GM12878 (cell line): ENCODE measurements at regions not wholly inside any gene's neighbourhood (a gene's known extent, or its start where the extent isn't known, plus 50 kb on each side); places are given as distances from the start of the nearest gene placed in this dataset.
"Not testable (repeated sequence)": the region's sequence is repeated elsewhere in the genome, so short reads cannot be mapped to it uniquely, and the experiment has no call there.

Source experiments
- ATAC-seq: fragments of 200-7000 bp; cut with Tn5 transposase; 3 replicates; pipeline ENCODE4 v1.9.1; 2020; ENCODE audit warnings: mild to moderate bottlenecking, moderate library complexity
- BruUV-seq: library from RNA; stranded (reverse); fragments of 400-500 nt; replicated peaks from 2 replicates; lab custom pipeline; 2021; lab: Mats Ljungman, UMichigan
- CTCF ChIA-PET: fragments of 300-600 bp; sonication (Branson Sonifier 250); formaldehyde crosslinking; extraction: SDS; loops from one replicate; lab custom pipeline; 2021; ENCODE audit warnings: inconsistent platforms; lab: Yijun Ruan, JAX
- POLR2A ChIA-PET: fragments of 350-600 bp; formaldehyde crosslinking; extraction: SDS; loops from one replicate; lab custom pipeline; 2021; ENCODE audit warnings: inconsistent platforms; lab: Charles Lee
- RAD21 ChIA-PET: fragments of 300-600 bp; sonication (Branson Sonifier 250); formaldehyde crosslinking; loops from one replicate; lab custom pipeline; 2023; ENCODE audit warnings: antibody characterized with exemption; ENCODE audit not compliant: unreplicated experiment; lab: Charles Lee
- SMC1A ChIA-PET: fragments of 300-600 bp; sonication (Branson Sonifier 250); formaldehyde crosslinking; loops from one replicate; lab custom pipeline; 2023; ENCODE audit not compliant: unreplicated experiment, uncharacterized antibody; lab: Charles Lee
- DNase-seq: peaks from one replicate; pipeline ENCODE4 v3.0.0-alpha.2; 2011; ENCODE audit warnings: low read depth, low spot score
- FAIRE-seq: peaks from 3 replicates; lab custom pipeline; 2011; peaks lifted over from hg19 to GRCh38; lab: Jason Lieb, UNC
- H2AFZ ChIP-seq: 2 replicates; pipeline ENCODE4 v1.6.0; 2011; ENCODE audit warnings: low read depth, low read length, control low read depth; ENCODE audit not compliant: control insufficient read depth
- H3K27ac ChIP-seq: 2 replicates; pipeline ENCODE4 v1.5.1; 2011; ENCODE audit warnings: control low read depth; ENCODE audit not compliant: control insufficient read depth, insufficient read depth
- H3K27me3 ChIP-seq, 2 experiments: replicated peaks in 1 of 2; 2 replicates each; pipeline versions ENCODE4 v1.6.0 to v1.6.1; 2011; ENCODE audit warnings: low read length in 1 of 2; ENCODE audit not compliant: control insufficient read depth in 2 of 2, insufficient read depth in 2 of 2
- H3K36me3 ChIP-seq, 2 experiments: 2 replicates each; pipeline ENCODE4 v1.5.1; 2011; ENCODE audit warnings: low read length in 1 of 2; ENCODE audit not compliant: control insufficient read depth in 2 of 2, insufficient read depth in 2 of 2
- H3K4me1 ChIP-seq: 2 replicates; pipeline ENCODE4 v1.6.1; 2011; ENCODE audit warnings: mild to moderate bottlenecking, low read length, moderate library complexity, mixed read lengths; ENCODE audit not compliant: control insufficient read depth, insufficient read depth
- H3K4me2 ChIP-seq: 2 replicates; pipeline ENCODE4 v1.6.0; 2011; ENCODE audit warnings: control low read depth; ENCODE audit not compliant: control insufficient read depth, insufficient read depth
- H3K4me3 ChIP-seq: fragments of 200-600 bp; sonication (generic); 2 replicates; pipeline ENCODE4 v1.5.1; 2016
- H3K79me2 ChIP-seq: 2 replicates; pipeline ENCODE4 v1.6.0; 2011; ENCODE audit warnings: low read length; ENCODE audit not compliant: control insufficient read depth, insufficient read depth
- H3K9ac ChIP-seq: 2 replicates; pipeline ENCODE4 v1.8.0; 2011; ENCODE audit warnings: low read length, control low read depth, mixed read lengths; ENCODE audit not compliant: control insufficient read depth, insufficient read depth
- H3K9me3 ChIP-seq: replicated peaks from 3 replicates; pipeline ENCODE4 v1.5.1; 2011; ENCODE audit warnings: mild to moderate bottlenecking, low read length; ENCODE audit not compliant: control insufficient read depth, insufficient read depth
- H4K20me1 ChIP-seq: 2 replicates; pipeline ENCODE4 v1.6.0; 2011; ENCODE audit not compliant: control insufficient read depth, insufficient read depth
- MXI1 ChIP-seq: fragments of 150-350 bp; IDR thresholded peaks from 2 replicates; pipeline ENCODE4 v1.6.1; 2011; ENCODE audit warnings: low read depth, mild to moderate bottlenecking, inconsistent platforms, low read length, improper control_type of control experiment
- RAD51 ChIP-seq: fragments of 450-650 bp; IDR thresholded peaks from 2 replicates; pipeline ENCODE4 v1.6.1; 2016; ENCODE audit warnings: moderate library complexity, mild to moderate bottlenecking, inconsistent platforms
- ZBTB11 ChIP-seq: fragments of 450-650 bp; formaldehyde crosslinking; IDR thresholded peaks from 2 replicates; pipeline ENCODE4 v1.5.0; 2022; ENCODE audit warnings: mild to moderate bottlenecking, missing genetic modification characterization
- WGBS: methylation state at CpG from one replicate; pipeline ENCODE4 v1.1.6; 2016; ENCODE audit warnings: low lambda C conversion rate; ENCODE audit not compliant: insufficient replicate concordance, insufficient coverage; ENCODE audit errors: missing lambda C conversion rate; 5-methylcytosine and 5-hydroxymethylcytosine counted together
- in situ Hi-C: fragments of 300-500 bp; cut with MboI; formaldehyde crosslinking; loops from 9 replicates; pipeline ENCODE4 v1.14.3; 2018; ENCODE audit warnings: mixed read lengths
- intact Hi-C: fragments of 100-400 bp; cut with micrococcal nuclease; formaldehyde crosslinking; loops from one replicate; pipeline ENCODE4 v1.14.2; 2022; ENCODE audit not compliant: unreplicated experiment

GRCh38 chr10:22067091-22067490, 63.6 kb upstream of the DNAJC1 start (continued):
- TF ChIP-seq ZBTB11 (CRISPR knock-in tag) (no peak), MXI1 (no peak), RAD51 (no peak)

- DNase-seq, POLR2A ChIA-PET, RAD21 ChIA-PET: not testable (repeated sequence)
Observed at GRCh38 chr10:22060984-22061383, 57.5 kb upstream of the DNAJC1 start.

More at GRCh38 chr10:22060984-22061383, 57.5 kb upstream of the DNAJC1 start:
- H3K9me3 ChIP-seq, H4K20me1 ChIP-seq, ATAC-seq, CTCF ChIA-PET, intact Hi-C loops, H3K27me3 ChIP-seq, SMC1A ChIA-PET, H2AFZ ChIP-seq, H3K36me3 ChIP-seq, H3K4me2 ChIP-seq, H3K9ac ChIP-seq, H3K27ac ChIP-seq, H3K4me3 ChIP-seq, H3K79me2 ChIP-seq, in situ Hi-C loops, BruUV-seq, FAIRE-seq, H3K4me1 ChIP-seq: not testable (repeated sequence)
- WGBS, result 39% methylated on average over 6 of the region's 6 CpGs
